Epithelial cell of esophagus (primary cell): ENCODE measurements at regions not wholly inside any gene's neighbourhood (a gene's known extent, or its start where the extent isn't known, plus 50 kb on each side); places are given as distances from the start of the nearest gene placed in this dataset.
A peak's percentile ranks its signal among the peaks of the same experiment; 100 is the strongest.
"Not testable (repeated sequence)": the region's sequence is repeated elsewhere in the genome, so short reads cannot be mapped to it uniquely, and the experiment has no call there.

ENCODE experiments used
- DNase-seq: peaks from one replicate; pipeline ENCODE4 v3.0.0; 2010; ENCODE audit warnings: low read depth
- H3K4me3 ChIP-seq: 2 replicates; pipeline ENCODE4 v1.5.1; 2011; ENCODE audit warnings: mild to moderate bottlenecking, low read length, control low read depth
- TF ChIP-seq, protein P1 (sequence below): IDR thresholded peaks from 2 replicates; pipeline ENCODE4 v1.5.1; 2011; ENCODE audit warnings: low read depth, mild to moderate bottlenecking, low read length, control low read depth, inconsistent platforms; ENCODE audit not compliant: insufficient read depth; ENCODE audit errors: missing control alignments

DNA sequence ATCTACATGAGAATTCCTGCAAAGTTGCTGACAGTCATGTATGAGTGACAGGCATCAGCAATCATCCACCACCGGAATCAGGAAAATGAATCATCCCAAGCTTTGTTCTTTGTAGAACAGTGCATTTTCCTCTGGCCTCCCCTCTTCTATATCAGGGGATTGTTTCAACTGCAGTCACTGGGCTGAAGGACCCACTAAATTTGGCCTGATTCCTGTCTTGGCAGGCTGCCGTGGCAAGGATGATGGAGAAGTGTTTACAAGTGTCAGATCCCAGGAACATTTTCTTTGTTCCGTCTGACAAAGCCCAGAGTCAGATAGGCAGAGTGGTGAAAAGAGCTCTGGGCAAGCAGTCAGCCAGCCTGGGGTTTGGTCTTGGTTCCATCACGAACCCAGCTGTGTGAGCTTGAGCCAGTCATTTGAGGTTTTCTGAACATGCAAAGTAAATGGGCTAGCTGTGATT lies 175.1 kb upstream of the TSC22D2 start:
- TF ChIP-seq, protein P1, sequence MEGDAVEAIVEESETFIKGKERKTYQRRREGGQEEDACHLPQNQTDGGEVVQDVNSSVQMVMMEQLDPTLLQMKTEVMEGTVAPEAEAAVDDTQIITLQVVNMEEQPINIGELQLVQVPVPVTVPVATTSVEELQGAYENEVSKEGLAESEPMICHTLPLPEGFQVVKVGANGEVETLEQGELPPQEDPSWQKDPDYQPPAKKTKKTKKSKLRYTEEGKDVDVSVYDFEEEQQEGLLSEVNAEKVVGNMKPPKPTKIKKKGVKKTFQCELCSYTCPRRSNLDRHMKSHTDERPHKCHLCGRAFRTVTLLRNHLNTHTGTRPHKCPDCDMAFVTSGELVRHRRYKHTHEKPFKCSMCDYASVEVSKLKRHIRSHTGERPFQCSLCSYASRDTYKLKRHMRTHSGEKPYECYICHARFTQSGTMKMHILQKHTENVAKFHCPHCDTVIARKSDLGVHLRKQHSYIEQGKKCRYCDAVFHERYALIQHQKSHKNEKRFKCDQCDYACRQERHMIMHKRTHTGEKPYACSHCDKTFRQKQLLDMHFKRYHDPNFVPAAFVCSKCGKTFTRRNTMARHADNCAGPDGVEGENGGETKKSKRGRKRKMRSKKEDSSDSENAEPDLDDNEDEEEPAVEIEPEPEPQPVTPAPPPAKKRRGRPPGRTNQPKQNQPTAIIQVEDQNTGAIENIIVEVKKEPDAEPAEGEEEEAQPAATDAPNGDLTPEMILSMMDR = no peak
- DNase-seq = peak; percentile 70
- H3K4me3 ChIP-seq = no peak overlapping the region

DNA sequence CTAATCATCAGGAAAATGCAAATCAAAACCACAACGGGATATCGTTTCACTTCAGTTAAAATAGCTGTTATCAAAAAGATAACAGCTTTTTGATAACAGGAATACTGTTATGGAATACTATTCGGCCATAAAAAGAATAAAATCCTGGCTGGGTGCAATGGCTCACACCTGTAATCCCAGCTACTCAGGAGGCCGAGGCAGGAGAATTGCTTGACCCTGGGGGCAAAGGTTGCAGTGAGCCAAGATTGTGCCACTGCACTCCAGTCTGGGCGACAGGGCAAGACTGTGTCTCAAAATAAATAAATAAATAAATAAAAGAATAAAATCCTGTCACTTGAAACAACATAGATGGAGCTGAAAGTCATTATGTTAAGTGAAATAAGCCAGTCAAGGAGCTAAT lies 178.1 kb upstream of the TSC22D2 start:
- TF ChIP-seq, protein P1 = no peak

DNA sequence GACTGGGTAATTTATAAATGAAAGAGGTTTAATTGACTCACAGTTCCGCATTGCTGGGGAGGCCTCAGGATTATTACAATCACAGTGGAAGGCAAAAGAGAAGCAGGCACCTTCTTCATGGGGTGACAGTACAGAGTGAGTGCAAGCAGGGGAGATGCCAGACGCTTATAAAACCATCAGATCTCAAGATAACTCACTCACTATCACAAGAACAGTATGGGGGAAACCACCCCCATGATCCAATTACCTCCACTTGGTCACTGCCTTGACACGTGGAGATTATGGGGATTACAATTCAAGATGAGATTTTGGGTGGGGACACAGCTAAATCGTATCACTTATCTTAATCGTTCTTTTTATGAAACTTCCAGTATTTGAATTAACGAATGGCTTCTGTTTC lies 179.5 kb upstream of the TSC22D2 start:
- not testable (repeated sequence) for H3K4me3 ChIP-seq, DNase-seq

More for the DNA sequence above, 178.1 kb upstream of the TSC22D2 start:
- DNase-seq = no peak
- H3K4me3 ChIP-seq = no peak overlapping the region

DNA sequence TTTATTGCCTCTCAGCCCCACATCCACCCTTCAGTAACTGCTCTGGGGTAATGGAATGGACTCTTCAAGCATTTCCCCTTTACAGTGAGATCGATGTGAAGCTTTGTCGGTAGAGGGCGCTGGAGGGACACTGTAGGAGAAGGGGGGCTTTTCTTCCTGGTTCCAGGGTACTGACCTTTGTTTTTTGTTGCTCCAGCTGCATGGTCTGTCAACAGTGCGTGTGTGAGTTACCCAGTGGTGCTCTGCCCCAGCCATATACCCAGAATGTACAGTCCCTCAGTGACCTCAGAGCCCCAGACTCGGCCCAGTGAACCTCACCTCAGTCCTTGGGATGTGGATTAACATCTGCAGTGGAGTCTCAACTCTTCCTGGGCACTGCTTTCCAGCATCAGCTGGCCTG lies 180.3 kb upstream of the TSC22D2 start:
- DNase-seq = peak; percentile 55
- H3K4me3 ChIP-seq = no peak overlapping the region
- TF ChIP-seq, protein P1 = peak; percentile 82

DNA sequence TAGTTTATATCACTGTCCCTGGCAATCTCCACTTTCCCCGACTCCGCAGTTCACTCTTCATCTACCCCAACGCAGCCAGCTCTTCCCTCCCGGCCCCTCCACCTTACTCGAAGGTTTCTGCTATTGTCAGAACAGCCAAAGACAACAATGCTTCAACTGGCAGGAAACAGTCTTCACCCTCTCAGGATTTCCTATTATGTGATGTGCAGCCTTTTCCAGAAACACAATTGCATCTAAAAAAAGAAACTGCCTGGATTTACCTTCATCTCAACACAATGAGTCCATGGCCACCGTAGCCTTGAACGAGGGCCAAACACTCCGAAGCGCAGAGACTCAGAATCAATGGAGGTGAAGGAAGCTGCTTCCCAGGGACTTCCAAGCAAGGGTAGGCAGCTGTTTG lies 182.1 kb upstream of the TSC22D2 start:
- H3K4me3 ChIP-seq = no peak overlapping the region
- TF ChIP-seq, protein P1 = no peak
- no peak for DNase-seq

DNA sequence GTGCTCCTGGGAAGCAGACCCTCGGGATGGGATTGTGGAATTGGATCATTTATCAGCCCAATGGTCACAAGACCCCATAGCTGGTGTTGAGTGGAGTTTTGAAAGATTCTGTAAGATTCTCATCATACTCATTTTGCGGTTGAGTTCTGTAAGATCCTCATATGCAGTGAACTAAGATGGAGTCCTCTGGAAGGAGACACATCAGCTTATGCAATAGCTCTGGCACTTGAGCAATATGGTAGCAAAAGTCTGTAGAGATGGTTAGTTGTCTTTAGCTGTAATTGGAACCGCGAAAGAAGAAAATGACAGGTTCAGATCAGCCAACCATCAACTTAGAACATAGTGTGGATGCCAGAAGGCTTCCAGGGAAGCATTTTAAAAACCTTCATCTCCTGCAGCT lies 184.5 kb upstream of the TSC22D2 start:
- H3K4me3 ChIP-seq = no peak overlapping the region
- TF ChIP-seq, protein P1 = no peak
- no peak for DNase-seq

DNA sequence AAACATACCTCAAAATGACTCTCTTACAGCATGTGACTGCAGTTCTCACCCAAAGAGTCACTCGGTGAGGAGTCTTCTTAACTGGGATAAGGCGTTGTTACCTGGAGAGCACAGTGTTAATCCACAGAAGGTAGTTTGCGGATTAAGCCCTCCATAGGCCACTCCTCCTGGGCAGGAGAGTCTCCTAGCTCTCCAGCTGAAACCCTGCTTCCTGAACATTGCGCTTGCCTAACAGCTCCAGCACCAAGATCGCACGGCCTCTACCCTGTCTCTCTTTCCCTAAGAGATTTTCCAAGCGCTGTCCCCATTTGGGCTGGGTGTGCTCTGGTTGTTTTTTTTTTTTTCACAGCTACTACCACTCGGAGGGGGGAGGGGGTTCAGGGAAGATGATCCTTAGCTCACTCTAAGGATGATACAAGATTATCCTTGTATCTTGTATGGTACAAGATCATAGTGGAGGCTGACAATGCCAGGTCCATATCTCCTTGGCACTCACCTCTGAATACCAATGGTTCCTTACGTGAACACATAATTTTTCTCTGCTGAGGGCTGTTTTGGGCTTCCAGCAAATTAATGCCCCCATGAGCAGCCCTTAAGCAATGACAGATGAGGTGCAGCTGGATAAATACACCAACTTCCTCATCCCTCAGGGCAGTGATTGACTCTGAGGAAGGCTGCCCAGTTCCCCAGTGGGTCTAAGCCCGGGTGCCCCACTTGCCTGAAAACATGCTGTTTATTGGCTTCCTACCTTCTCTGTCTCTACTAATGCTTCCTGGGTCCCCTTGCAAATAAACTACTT lies 185.2 kb upstream of the TSC22D2 start:
- no peak for DNase-seq
- TF ChIP-seq, protein P1 = no peak
- no peak overlapping the region for H3K4me3 ChIP-seq
